Activated T-cell treated with anti-CD3 and anti-CD28 coated beads, Interleukin-2, amount 50 U/mL, for 24 hours (primary cell): ENCODE measurements at regions not wholly inside any gene's neighbourhood (a gene's known extent, or its start where the extent isn't known, plus 50 kb on each side); places are given as distances from the start of the nearest gene placed in this dataset.
"Not testable (repeated sequence)": the region's sequence is repeated elsewhere in the genome, so short reads cannot be mapped to it uniquely, and the experiment has no call there.

Experiments
- DNase-seq: peaks from one replicate; pipeline ENCODE4 v3.0.0-alpha.2; 2020
- H3K27ac Mint-ChIP-seq: 2 replicates; pipeline ENCODE4 v1.8.0; 2020; ENCODE audit warnings: mild to moderate bottlenecking, mixed read lengths
- H3K27me3 Mint-ChIP-seq: 2 replicates; pipeline ENCODE4 v1.8.0; 2020; ENCODE audit warnings: mixed read lengths
- H3K36me3 Mint-ChIP-seq: 2 replicates; pipeline ENCODE4 v1.8.0; 2020; ENCODE audit warnings: low read depth, mixed read lengths
- H3K4me1 Mint-ChIP-seq: 2 replicates; pipeline ENCODE4 v1.8.0; 2020; ENCODE audit warnings: low read depth, mixed read lengths
- H3K4me3 Mint-ChIP-seq: 2 replicates; pipeline ENCODE4 v1.8.0; 2020; ENCODE audit warnings: mild to moderate bottlenecking, moderate library complexity, mixed read lengths
- H3K9me3 Mint-ChIP-seq: 2 replicates; pipeline ENCODE4 v1.8.0; 2020; ENCODE audit warnings: mixed read lengths

DNA sequence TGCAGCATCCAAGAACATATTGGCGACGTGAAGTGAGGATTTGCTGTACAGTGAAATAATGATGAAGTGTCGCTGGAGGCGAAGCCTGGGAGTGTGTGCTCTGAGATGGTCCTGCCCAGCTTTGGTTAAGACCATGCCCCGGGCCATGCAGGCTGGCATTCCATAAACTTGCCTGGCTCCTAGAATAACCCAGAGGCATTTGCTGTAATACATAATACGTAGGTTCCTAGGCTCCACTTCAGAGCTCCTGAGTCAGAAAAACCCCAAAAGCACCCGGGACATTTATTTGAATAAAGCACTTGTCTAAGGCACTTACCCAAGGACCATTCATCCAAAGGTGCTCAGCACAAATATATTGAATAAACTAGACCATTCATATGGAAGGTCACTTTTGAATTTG, 279.3 kb downstream of the ABCC12 start:
- H3K4me1 Mint-ChIP-seq = no peaks in the 10 kb centered on the region
- no peaks in the 10 kb centered on the region for H3K27me3 Mint-ChIP-seq
- H3K27ac Mint-ChIP-seq = no peak overlapping the region
- H3K9me3 Mint-ChIP-seq = no peaks in the 10 kb centered on the region
- no peaks in the 10 kb centered on the region for H3K36me3 Mint-ChIP-seq
- DNase-seq = no peak
- H3K4me3 Mint-ChIP-seq = no peak overlapping the region

DNA sequence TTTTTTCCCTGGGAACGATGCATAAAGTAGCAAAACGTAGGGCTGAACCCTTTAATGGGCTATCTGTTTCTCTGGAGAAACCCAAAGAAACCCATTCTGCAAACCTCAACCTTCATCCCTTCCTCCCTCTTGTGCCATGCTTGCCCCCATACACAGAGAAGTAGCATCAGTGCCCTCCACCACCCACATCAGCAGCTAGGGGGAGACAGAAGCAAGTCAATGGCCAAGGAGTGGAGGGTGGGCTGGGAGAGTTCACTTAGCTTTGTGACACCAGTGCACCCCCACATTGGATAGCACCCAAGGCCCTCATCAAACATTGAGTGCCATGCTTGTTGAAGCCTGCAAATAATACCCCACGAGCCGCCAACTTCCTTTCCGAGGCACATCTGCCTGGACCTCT, 282.4 kb downstream of the ABCC12 start:
- Mint-ChIP-seq H3K9me3 (no peaks in the 10 kb centered on the region), H3K4me1 (no peaks in the 10 kb centered on the region), H3K36me3 (no peaks in the 10 kb centered on the region), H3K4me3 (no peak overlapping the region), H3K27me3 (no peaks in the 10 kb centered on the region), H3K27ac (no peak overlapping the region)
- no peak for DNase-seq

DNA sequence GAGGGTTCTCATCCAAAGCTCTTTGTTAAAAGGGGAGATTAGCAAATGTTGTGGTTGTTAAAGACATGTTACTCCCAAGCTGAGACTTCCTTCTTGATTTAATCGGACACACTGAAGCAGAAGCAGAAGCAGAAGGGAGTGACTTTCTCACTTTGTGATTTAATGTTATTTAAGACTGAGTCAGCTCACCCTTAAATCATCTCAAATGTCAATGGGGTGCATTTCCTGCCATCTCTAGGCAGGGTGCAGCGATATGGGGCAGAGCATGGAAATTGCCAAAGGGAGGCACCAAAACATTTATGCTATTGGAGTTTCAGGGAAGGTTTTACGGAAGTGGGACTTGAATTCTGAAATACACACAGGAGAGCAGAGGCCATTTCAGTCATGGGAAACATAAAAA, 283.6 kb downstream of the ABCC12 start:
- Mint-ChIP-seq H3K9me3 (peaks cover 4% of the 10 kb centered on the region), H3K36me3 (no peaks in the 10 kb centered on the region), H3K4me3 (no peak overlapping the region), H3K4me1 (no peaks in the 10 kb centered on the region), H3K27ac (no peak overlapping the region), H3K27me3 (no peaks in the 10 kb centered on the region)
- no peak for DNase-seq

DNA sequence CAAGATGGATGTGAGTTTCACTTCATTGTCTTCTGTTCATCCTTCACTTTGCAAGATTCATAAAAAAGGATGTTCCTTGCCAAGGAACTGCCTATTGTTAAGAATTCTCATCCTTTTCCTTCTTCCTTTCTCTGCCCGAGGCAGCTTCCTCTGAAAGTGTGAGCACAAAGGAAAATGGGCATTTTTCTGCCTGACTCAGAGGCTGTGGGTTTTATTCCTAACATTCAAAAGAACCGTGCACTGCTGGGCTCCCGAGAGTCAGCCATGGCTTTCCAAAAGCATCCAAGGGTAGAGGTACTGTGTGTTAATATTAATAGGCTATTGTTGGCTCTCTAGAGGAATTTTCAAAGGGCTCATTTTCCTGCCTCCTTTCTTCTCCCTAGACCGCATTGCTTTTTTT, 289.4 kb downstream of the ABCC12 start:
- no peaks in the 10 kb centered on the region for H3K4me1 Mint-ChIP-seq
- DNase-seq = no peak
- no peak overlapping the region for H3K27ac Mint-ChIP-seq
- H3K36me3 Mint-ChIP-seq = no peaks in the 10 kb centered on the region
- H3K4me3 Mint-ChIP-seq = no peak overlapping the region
- peaks cover 13% of the 10 kb centered on the region for H3K27me3 Mint-ChIP-seq
- H3K9me3 Mint-ChIP-seq = peaks cover 4% of the 10 kb centered on the region

GRCh38 chr16:47865337-47865855, 290.4 kb downstream of the ABCC12 start:
- Mint-ChIP-seq H3K36me3 (no peaks in the 10 kb centered on the region), H3K9me3 (peaks cover 4% of the 10 kb centered on the region), H3K27ac (no peak overlapping the region), H3K4me1 (no peaks in the 10 kb centered on the region), H3K27me3 (peaks cover 13% of the 10 kb centered on the region), H3K4me3 (no peak overlapping the region)
- no peak for DNase-seq

DNA sequence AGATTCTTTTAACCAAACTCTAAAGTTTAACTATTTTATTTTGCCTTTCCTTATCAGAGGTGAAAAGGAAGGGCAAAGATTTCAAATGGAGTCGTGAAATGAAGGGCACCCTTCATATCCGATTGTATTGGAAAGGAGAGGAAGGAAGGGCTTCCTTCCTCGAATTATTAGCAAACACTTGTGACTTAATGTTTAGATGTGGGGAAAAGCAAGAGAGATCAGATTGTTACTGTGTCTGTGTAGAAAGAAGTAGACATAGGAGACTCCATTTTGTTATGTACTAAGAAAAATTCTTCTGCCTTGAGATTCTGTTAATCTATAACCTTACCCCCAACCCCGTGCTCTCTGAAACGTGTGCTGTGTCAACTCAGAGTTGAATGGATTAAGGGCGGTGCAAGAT, 291.5 kb downstream of the ABCC12 start:
- H3K4me1 Mint-ChIP-seq, H3K36me3 Mint-ChIP-seq, H3K9me3 Mint-ChIP-seq, H3K27ac Mint-ChIP-seq, H3K4me3 Mint-ChIP-seq, DNase-seq: not testable (repeated sequence)
- peaks cover 13% of the 10 kb centered on the region for H3K27me3 Mint-ChIP-seq

- Mint-ChIP-seq H3K4me3 (no peak overlapping the region), H3K27ac (no peak overlapping the region), H3K9me3 (no peaks in the 10 kb centered on the region), H3K27me3 (peaks cover 13% of the 10 kb centered on the region), H3K4me1 (no peaks in the 10 kb centered on the region), H3K36me3 (no peaks in the 10 kb centered on the region)
- DNase-seq = no peak
Observed at GRCh38 chr16:47861999-47862398, 293.8 kb downstream of the ABCC12 start.

DNA sequence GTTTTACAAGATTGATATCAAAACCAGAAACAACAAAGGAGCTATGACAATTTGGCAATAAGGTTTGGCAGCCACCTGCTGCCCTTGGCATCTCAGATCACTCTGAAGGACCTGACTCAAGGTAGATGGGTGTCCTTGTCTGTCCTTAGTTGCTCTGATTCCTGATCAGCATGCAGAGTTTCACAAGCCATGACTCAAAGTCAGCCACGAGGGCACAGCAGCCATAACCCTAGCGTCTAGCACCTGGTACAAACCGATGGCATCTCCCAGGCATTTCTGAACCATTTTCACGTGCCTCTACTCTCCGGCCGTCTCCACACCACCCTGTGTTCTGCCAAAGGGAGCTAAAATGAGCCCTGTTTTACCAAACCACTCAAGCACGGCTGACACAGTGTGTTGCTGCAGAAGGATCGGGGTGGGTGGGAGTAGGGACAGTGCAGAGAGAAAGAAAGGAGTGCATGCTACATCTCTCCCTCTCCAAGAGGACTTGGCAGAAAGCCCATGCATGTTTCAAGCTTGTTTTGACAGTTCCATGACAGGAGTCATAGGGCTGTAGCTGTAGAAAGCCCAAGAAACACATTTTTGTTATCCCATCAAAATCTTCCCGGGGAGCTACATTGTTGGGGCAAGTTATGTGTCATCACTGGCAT, 297.3 kb downstream of the ABCC12 start:
- H3K4me3 Mint-ChIP-seq = no peak overlapping the region
- H3K27ac Mint-ChIP-seq = no peak overlapping the region
- H3K36me3 Mint-ChIP-seq = no peaks in the 10 kb centered on the region
- DNase-seq = no peak
- H3K4me1 Mint-ChIP-seq = no peaks in the 10 kb centered on the region
- no peaks in the 10 kb centered on the region for H3K9me3 Mint-ChIP-seq
- peaks cover 10% of the 10 kb centered on the region for H3K27me3 Mint-ChIP-seq

DNA sequence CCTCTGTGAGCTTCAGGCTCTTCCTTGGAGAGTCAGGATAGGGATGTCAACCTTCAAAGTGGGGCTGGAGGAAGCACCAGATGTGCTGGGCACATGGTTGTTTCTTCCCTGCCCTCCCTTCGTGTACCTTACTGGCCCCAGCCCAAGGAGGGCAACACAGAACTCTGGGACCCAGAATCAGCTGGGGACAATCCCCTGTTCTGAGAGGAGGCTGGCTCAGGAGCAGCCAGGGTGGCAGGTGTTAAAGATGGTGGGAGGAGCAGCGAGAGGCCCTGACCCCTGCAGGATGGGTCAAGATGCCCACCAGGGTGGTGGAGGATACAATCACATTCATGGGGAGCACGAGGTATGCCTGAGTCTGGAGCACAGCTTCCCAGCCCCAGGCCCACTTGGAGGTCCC, 300.4 kb downstream of the ABCC12 start:
- H3K4me3 Mint-ChIP-seq = no peak overlapping the region
- no peaks in the 10 kb centered on the region for H3K4me1 Mint-ChIP-seq
- no peaks in the 10 kb centered on the region for H3K27me3 Mint-ChIP-seq
- no peak for DNase-seq
- no peaks in the 10 kb centered on the region for H3K9me3 Mint-ChIP-seq
- H3K27ac Mint-ChIP-seq = no peak overlapping the region
- H3K36me3 Mint-ChIP-seq = no peaks in the 10 kb centered on the region

DNA sequence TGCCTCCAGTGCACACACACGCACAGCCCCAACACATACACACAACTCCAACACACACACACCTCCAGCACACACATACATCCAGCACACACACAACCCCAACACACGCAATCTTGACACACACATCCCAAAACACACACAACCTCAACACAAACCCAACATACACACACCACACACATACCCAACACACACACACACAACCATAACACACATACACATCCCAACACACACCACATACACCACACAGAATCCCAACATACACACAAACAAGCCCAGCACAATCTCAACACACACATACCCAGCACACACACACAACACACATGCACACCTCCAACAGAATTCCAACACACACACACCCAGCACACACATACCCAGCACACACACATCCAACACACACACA, 301.1 kb downstream of the ABCC12 start:
- no peaks in the 10 kb centered on the region for H3K27me3 Mint-ChIP-seq
- no peaks in the 10 kb centered on the region for H3K9me3 Mint-ChIP-seq
- no peaks in the 10 kb centered on the region for H3K4me1 Mint-ChIP-seq
- H3K27ac Mint-ChIP-seq = no peak overlapping the region
- DNase-seq = no peak
- no peak overlapping the region for H3K4me3 Mint-ChIP-seq
- H3K36me3 Mint-ChIP-seq = no peaks in the 10 kb centered on the region

DNA sequence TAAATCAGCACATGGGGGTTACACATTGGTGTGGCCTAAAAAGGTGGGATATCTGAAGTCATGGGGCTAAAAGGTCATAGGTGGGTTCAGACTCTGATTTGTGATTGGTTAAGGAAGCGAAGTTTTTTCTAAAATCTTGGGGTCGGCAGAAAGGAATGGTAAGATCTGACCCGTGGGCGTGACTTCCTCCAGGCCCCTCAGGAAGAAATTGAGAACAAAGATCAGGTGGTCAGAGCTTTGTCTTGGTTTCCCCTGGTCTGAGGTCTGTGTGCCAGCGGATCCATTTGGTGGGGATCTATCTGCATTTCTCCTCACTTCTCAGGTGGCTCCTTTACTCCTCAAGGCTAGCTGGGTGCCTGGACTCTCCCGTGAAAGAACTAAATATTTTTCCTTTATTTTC, 302.8 kb downstream of the ABCC12 start:
- Mint-ChIP-seq H3K27me3 (no peaks in the 10 kb centered on the region), H3K27ac (no peak overlapping the region), H3K9me3 (no peaks in the 10 kb centered on the region), H3K36me3 (no peaks in the 10 kb centered on the region), H3K4me3 (no peak overlapping the region), H3K4me1 (no peaks in the 10 kb centered on the region)
- no peak for DNase-seq

GRCh38 chr16:47851146-47851545, 304.6 kb downstream of the ABCC12 start:
- Mint-ChIP-seq H3K36me3 (no peaks in the 10 kb centered on the region), H3K4me3 (no peak overlapping the region), H3K27me3 (no peaks in the 10 kb centered on the region), H3K27ac (no peak overlapping the region), H3K9me3 (no peaks in the 10 kb centered on the region), H3K4me1 (no peaks in the 10 kb centered on the region)
- DNase-seq = no peak

DNA sequence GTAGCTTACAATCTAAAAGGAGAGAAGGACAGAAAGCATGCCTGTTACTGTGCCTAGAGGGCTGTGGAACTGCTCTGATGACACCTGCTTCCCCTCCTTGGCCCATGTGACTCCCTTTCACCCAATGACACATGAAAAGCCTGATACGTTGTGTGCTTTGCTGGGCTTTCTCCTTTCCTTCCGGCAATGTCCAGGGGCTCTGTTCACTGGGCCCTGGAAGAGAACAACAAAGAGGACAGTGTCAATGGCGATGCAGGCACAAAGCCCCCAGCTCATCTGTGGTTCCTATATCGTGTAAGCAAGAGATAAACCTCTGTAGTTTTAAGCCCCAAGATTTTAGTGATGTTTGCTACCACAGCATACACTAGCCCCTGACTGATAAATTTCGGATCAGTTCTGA, 306.1 kb downstream of the ABCC12 start:
- H3K27ac Mint-ChIP-seq = no peak overlapping the region
- no peaks in the 10 kb centered on the region for H3K4me1 Mint-ChIP-seq

DNA sequence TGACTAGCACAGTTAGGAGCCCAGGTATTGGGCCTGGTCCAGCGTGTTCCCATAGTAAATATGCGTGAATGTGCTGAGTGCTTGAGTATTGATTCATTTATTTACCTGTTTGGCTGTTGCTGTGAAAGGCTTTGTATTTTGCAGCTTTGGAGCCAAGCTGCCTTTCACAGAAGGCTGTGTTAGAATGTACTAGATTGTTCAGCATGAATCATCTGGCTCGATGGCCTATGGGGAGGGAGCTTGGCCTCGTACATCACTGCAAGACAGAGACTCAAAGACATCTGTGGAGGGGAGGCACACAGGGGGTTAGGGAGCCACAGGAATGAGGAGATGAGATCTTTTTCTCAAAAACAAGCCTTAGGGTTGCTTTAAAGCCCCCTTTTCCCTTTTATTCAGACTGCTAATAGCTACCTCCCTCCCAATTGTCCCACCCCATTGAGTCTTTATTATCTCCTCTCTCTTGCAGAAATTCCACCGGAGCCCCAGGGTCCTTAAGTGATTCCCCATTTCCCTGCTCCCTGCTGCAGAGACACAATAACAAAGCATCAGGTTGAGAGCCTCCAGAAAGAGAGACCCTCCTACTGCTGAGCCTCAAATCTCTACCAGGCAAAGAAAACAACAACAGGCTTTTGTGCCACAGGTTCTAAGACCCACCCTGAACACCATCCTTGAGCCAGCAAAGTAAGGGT, 307.2 kb downstream of the ABCC12 start:
- H3K27me3 Mint-ChIP-seq = no peaks in the 10 kb centered on the region
- H3K36me3 Mint-ChIP-seq = no peaks in the 10 kb centered on the region
- DNase-seq = no peak
- no peaks in the 10 kb centered on the region for H3K4me1 Mint-ChIP-seq
- no peak overlapping the region for H3K27ac Mint-ChIP-seq
- H3K4me3 Mint-ChIP-seq = no peak overlapping the region
- H3K9me3 Mint-ChIP-seq = no peaks in the 10 kb centered on the region

More for the DNA sequence above, 306.1 kb downstream of the ABCC12 start:
- H3K36me3 Mint-ChIP-seq = no peaks in the 10 kb centered on the region
- no peak for DNase-seq
- no peak overlapping the region for H3K4me3 Mint-ChIP-seq
- H3K27me3 Mint-ChIP-seq = no peaks in the 10 kb centered on the region
- H3K9me3 Mint-ChIP-seq = no peaks in the 10 kb centered on the region

DNA sequence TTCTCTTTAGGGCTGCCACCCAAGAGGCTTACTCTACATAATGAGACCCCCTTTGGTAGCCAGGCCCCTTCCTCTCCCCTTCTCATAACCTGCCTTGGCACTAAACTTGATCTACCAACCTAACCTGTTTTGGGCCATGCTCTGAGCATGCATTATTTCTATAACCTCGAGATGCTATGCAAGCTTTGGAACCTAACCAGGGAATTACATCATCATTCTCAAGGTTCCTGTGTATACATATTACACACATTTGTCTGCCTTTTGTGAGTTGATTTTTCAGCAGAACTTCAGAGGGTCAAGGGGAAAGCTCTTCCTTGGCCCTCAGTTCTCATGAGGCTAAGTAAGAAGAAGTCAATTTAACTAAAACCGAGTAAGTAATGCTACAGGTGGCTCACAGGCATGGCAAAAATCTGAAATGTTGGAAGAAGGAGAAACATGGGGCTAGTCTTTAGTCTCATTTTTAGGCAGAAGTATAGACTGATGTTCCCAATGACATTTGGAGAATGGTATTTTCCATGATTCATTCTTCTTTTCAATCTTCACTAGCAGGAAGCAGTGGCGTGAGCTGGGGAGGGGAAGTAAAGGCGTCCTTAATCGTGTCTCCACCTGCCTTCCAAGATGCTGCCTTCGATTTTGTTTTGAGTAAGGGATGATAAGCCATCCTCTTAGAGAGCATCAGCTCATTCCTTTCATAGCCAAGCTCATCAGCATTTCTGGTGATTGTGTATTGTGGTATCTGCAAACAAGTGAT, 308.4 kb downstream of the ABCC12 start:
- no peak for DNase-seq
- Mint-ChIP-seq H3K4me3 (no peak overlapping the region), H3K4me1 (no peaks in the 10 kb centered on the region), H3K27me3 (no peaks in the 10 kb centered on the region), H3K36me3 (no peaks in the 10 kb centered on the region), H3K9me3 (no peaks in the 10 kb centered on the region), H3K27ac (no peak overlapping the region)
